GM06990 (cell line): ENCODE measurements at regions not wholly inside any gene's neighbourhood (a gene's known extent, or its start where the extent isn't known, plus 50 kb on each side); places are given as distances from the start of the nearest gene placed in this dataset.

Experiments
- DNase-seq: peaks from one replicate; pipeline ENCODE4 v3.0.0-alpha.2; 2011; ENCODE audit not compliant: insufficient read length; ENCODE audit errors: extremely low read depth
- H3K27me3 ChIP-seq: replicated peaks from 2 replicates; pipeline ENCODE4 v1.6.0; 2011; ENCODE audit warnings: low read length; ENCODE audit not compliant: control insufficient read depth, insufficient read depth
- H3K36me3 ChIP-seq: 2 replicates; pipeline ENCODE4 v1.5.1; 2011; ENCODE audit warnings: low read length; ENCODE audit not compliant: control insufficient read depth, insufficient read depth
- H3K4me3 ChIP-seq: replicated peaks from 2 replicates; pipeline ENCODE4 v1.5.1; 2011; ENCODE audit warnings: low read depth, mild to moderate bottlenecking, control low read depth, low read length
- TF ChIP-seq, protein P1 (sequence below): IDR thresholded peaks from 2 replicates; pipeline ENCODE4 v1.5.1; 2011; ENCODE audit warnings: low read length, control low read depth, mild to moderate bottlenecking, inconsistent platforms; ENCODE audit not compliant: insufficient read depth, poor library complexity, severe bottlenecking

DNA sequence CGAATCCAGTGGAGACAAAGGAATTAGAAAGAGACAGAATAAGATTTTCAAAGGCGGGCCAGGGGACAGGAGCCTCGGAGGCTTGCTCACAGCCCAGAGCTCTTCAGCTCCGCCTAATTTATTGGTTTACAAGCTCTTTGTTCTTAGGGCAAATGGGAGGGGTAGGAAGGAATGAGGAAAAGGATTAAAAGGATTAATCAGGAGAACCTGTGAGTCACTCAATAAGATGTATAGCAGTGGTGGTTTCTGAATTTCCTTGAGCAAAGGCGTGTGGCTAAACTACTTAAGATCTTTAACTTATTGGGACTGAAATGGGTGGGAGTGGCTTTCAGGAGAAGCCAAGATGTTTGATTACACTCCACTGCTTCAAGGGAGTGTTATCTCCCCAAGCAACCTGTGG is 456.0 kb upstream of the SPANXN1 start:
- Histone ChIP-seq H3K36me3 (no peaks in the 10 kb centered on the region), H3K27me3 (no peaks in the 10 kb centered on the region), H3K4me3 (no peak overlapping the region)
- no peak for DNase-seq
- TF ChIP-seq, protein P1, sequence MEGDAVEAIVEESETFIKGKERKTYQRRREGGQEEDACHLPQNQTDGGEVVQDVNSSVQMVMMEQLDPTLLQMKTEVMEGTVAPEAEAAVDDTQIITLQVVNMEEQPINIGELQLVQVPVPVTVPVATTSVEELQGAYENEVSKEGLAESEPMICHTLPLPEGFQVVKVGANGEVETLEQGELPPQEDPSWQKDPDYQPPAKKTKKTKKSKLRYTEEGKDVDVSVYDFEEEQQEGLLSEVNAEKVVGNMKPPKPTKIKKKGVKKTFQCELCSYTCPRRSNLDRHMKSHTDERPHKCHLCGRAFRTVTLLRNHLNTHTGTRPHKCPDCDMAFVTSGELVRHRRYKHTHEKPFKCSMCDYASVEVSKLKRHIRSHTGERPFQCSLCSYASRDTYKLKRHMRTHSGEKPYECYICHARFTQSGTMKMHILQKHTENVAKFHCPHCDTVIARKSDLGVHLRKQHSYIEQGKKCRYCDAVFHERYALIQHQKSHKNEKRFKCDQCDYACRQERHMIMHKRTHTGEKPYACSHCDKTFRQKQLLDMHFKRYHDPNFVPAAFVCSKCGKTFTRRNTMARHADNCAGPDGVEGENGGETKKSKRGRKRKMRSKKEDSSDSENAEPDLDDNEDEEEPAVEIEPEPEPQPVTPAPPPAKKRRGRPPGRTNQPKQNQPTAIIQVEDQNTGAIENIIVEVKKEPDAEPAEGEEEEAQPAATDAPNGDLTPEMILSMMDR: no peak

- no peak for DNase-seq
- no peaks in the 10 kb centered on the region for H3K27me3 ChIP-seq
- H3K36me3 ChIP-seq: no peaks in the 10 kb centered on the region
- TF ChIP-seq, protein P1: no peak
- no peak overlapping the region for H3K4me3 ChIP-seq
These were observed 448.3 kb upstream of the SPANXN1 start for GRCh38 chrX:144798972-144799371.

- no peaks in the 10 kb centered on the region for H3K36me3 ChIP-seq
- no peaks in the 10 kb centered on the region for H3K27me3 ChIP-seq
- TF ChIP-seq, protein P1: no peak
- H3K4me3 ChIP-seq: no peak overlapping the region
- no peak for DNase-seq
These were observed 445.5 kb upstream of the SPANXN1 start for GRCh38 chrX:144801786-144802185.

DNA sequence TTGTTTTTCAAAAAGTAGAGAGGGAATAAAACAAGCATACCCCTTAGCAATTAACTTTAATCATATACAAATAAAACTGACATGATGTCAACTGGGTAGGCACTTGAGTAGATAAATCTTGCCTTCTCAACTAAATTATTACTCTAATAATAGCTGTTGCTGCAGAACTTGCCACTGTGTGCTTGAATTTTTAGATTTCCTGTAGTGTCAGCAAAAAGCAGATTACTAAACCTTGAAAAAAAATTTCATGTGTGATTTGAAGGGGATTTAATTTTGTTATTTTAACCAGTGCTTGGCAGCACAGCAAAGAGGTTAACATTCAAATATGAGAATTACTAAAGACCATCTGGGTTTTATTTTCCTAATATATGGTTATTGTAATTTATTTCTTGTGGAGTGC is 438.3 kb upstream of the SPANXN1 start:
- TF ChIP-seq, protein P1: no peak
- H3K4me3 ChIP-seq: no peak overlapping the region
- H3K27me3 ChIP-seq: no peaks in the 10 kb centered on the region
- no peak for DNase-seq
- no peaks in the 10 kb centered on the region for H3K36me3 ChIP-seq

GRCh38 chrX:144810539-144810938 is 436.8 kb upstream of the SPANXN1 start:
- TF ChIP-seq, protein P1: no peak
- DNase-seq: no peak
- H3K36me3 ChIP-seq: no peaks in the 10 kb centered on the region

DNA sequence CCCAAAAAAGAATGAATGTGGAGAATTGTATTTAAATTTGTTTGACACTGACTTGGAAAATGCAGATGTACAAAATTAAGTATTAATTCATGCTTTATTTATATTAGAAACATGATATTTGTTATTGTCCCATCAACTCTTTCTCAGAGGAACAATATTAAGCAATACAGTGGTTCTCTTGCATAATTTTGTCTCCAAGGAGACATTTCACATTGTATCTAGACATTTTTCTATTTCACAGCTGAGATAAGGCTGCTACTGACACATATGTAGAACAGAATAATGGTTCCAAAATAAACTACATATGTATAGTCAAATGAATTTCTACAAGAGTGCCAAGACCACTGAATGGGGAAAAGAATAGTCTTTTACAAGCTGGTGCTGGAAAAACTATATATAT is 427.9 kb upstream of the SPANXN1 start:
- DNase-seq: no peak
- TF ChIP-seq, protein P1: no peak
- no peaks in the 10 kb centered on the region for H3K27me3 ChIP-seq

More at GRCh38 chrX:144810539-144810938, 436.8 kb upstream of the SPANXN1 start:
- Histone ChIP-seq H3K4me3 (no peak overlapping the region), H3K27me3 (no peaks in the 10 kb centered on the region)

More for the DNA sequence above, 427.9 kb upstream of the SPANXN1 start:
- H3K4me3 ChIP-seq: no peak overlapping the region
- no peaks in the 10 kb centered on the region for H3K36me3 ChIP-seq
